ENCODE measurements at regions not wholly inside any gene's neighbourhood (a gene's known extent, or its start where the extent isn't known, plus 50 kb on each side); places are given as distances from the start of the nearest gene placed in this dataset.

GRCh38 chr10:130233426-130233825, 97.2 kb downstream of the GLRX3 start:
- Mint-ChIP-seq H3K27ac (ENCODE audit: unreplicated experiment) (no peak overlapping the region), H3K27me3 (ENCODE audit: low read depth) (no peaks in the 10 kb centered on the region), H3K36me3 (ENCODE audit: low read depth) (no peaks in the 10 kb centered on the region), H3K9me3 (peaks cover 5% of the 10 kb centered on the region), H3K4me3 (no peak overlapping the region), H3K4me1 (no peaks in the 10 kb centered on the region)
- no peak for TF ChIP-seq CTCF (conservative IDR thresholded peaks at IDR 0.05)
- no peak for DNase-seq (ENCODE audit: low read depth, low spot score)

GRCh38 chr10:130234171-130234965, 98.2 kb downstream of the GLRX3 start:
- Mint-ChIP-seq H3K9me3 (peaks cover 3% of the 10 kb centered on the region), H3K27me3 (ENCODE audit: low read depth) (no peaks in the 10 kb centered on the region), H3K4me1 (no peaks in the 10 kb centered on the region)

GRCh38 chr10:130236711-130237110, 100.5 kb downstream of the GLRX3 start:
- peak overlapping the region; percentile 71 for H3K27ac Mint-ChIP-seq (ENCODE audit: unreplicated experiment)
- TF ChIP-seq CTCF (conservative IDR thresholded peaks at IDR 0.05), result no peak
- H3K36me3 Mint-ChIP-seq (ENCODE audit: low read depth), result peaks cover 7% of the 10 kb centered on the region
- H3K27me3 Mint-ChIP-seq (ENCODE audit: low read depth), result peaks cover 2% of the 10 kb centered on the region
- no peak for DNase-seq (ENCODE audit: low read depth, low spot score)
- no peak overlapping the region for H3K4me3 Mint-ChIP-seq
- peaks cover 8% of the 10 kb centered on the region for H3K9me3 Mint-ChIP-seq
- no peaks in the 10 kb centered on the region for H3K4me1 Mint-ChIP-seq

More at GRCh38 chr10:130234171-130234965, 98.2 kb downstream of the GLRX3 start:
- Mint-ChIP-seq H3K4me3 (no peak overlapping the region), H3K36me3 (ENCODE audit: low read depth) (peaks cover 3% of the 10 kb centered on the region), H3K27ac (ENCODE audit: unreplicated experiment) (no peak overlapping the region)
- TF ChIP-seq CTCF (conservative IDR thresholded peaks at IDR 0.05), result no peak
- DNase-seq (ENCODE audit: low read depth, low spot score), result no peak

GRCh38 chr10:130240409-130240808, 104.2 kb downstream of the GLRX3 start:
- no peaks in the 10 kb centered on the region for H3K4me1 Mint-ChIP-seq
- DNase-seq (ENCODE audit: low read depth, low spot score), result no peak
- H3K27ac Mint-ChIP-seq (ENCODE audit: unreplicated experiment), result no peak overlapping the region
- TF ChIP-seq CTCF (conservative IDR thresholded peaks at IDR 0.05), result no peak
- H3K9me3 Mint-ChIP-seq, result peaks cover 8% of the 10 kb centered on the region
- H3K27me3 Mint-ChIP-seq (ENCODE audit: low read depth), result peaks cover 3% of the 10 kb centered on the region
- H3K4me3 Mint-ChIP-seq, result no peak overlapping the region
- H3K36me3 Mint-ChIP-seq (ENCODE audit: low read depth), result peaks cover 8% of the 10 kb centered on the region

- H3K9me3 Mint-ChIP-seq, result peaks cover 5% of the 10 kb centered on the region
- H3K27me3 Mint-ChIP-seq (ENCODE audit: low read depth), result peaks cover 3% of the 10 kb centered on the region
- H3K4me1 Mint-ChIP-seq, result no peaks in the 10 kb centered on the region
- H3K4me3 Mint-ChIP-seq, result no peak overlapping the region
- peak overlapping the region; percentile 44 for H3K27ac Mint-ChIP-seq (ENCODE audit: unreplicated experiment)
- no peak for TF ChIP-seq CTCF (conservative IDR thresholded peaks at IDR 0.05)
- no peak for DNase-seq (ENCODE audit: low read depth, low spot score)
- H3K36me3 Mint-ChIP-seq (ENCODE audit: low read depth), result peaks cover 8% of the 10 kb centered on the region
Measured at GRCh38 chr10:130242513-130242912, 106.3 kb downstream of the GLRX3 start.

Measured in neural crest cell (in vitro differentiated cells).